Liver (tissue), 2 donors: ENCODE measurements at regions not wholly inside any gene's neighbourhood (a gene's known extent, or its start where the extent isn't known, plus 50 kb on each side); places are given as distances from the start of the nearest gene placed in this dataset.

Source experiments
- FOXA1 ChIP-seq: IDR thresholded peaks from 2 replicates; pipeline ENCODE4 v1.6.1; 2016; ENCODE audit warnings: antibody characterized with exemption
- TF ChIP-seq, protein P1 (sequence below): fragments of 150-350 bp; IDR thresholded peaks from 2 replicates; pipeline ENCODE4 v1.5.1; 2017; ENCODE audit warnings: improper control_type of control experiment, low read depth, low read length; ENCODE audit not compliant: missing input control
- donor health status: healthy.

DNA sequence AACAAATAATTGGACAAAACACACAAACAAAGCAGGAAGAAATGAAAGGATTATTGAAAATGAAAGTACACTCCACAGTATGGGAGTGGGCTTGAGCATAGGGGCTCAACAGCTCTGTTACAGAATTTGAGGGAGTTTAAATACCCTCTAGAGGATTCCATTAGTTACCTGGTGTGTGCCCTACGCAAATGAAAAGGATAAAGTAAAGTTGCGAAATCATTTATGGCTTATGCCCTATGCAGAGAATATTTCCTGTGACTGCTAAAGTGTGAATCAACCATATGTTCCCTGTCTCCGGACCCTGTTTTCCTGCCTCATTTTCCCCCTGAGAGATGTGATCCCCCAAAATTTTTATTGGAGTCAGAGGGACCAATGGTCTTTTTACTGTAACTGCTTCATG, 634.6 kb upstream of the CNTNAP2 start:
- no peak for TF ChIP-seq FOXA1
- TF ChIP-seq, protein P1, sequence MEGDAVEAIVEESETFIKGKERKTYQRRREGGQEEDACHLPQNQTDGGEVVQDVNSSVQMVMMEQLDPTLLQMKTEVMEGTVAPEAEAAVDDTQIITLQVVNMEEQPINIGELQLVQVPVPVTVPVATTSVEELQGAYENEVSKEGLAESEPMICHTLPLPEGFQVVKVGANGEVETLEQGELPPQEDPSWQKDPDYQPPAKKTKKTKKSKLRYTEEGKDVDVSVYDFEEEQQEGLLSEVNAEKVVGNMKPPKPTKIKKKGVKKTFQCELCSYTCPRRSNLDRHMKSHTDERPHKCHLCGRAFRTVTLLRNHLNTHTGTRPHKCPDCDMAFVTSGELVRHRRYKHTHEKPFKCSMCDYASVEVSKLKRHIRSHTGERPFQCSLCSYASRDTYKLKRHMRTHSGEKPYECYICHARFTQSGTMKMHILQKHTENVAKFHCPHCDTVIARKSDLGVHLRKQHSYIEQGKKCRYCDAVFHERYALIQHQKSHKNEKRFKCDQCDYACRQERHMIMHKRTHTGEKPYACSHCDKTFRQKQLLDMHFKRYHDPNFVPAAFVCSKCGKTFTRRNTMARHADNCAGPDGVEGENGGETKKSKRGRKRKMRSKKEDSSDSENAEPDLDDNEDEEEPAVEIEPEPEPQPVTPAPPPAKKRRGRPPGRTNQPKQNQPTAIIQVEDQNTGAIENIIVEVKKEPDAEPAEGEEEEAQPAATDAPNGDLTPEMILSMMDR: no peak
